HepG2 (cell line): ENCODE measurements at regions not wholly inside any gene's neighbourhood (a gene's known extent, or its start where the extent isn't known, plus 50 kb on each side); places are given as distances from the start of the nearest gene placed in this dataset.

ENCODE experiments used
- AKAP8 ChIP-seq: sonication (generic); formaldehyde crosslinking; IDR thresholded peaks from 2 replicates; pipeline ENCODE4 v1.5.1; 2020; ENCODE audit warnings: mild to moderate bottlenecking, missing genetic modification reagents
- ARNT2 ChIP-seq: sonication (generic); formaldehyde crosslinking; IDR thresholded peaks from 2 replicates; pipeline ENCODE4 v1.8.0; 2022; ENCODE audit warnings: mild to moderate bottlenecking, low read depth, missing genetic modification reagents, moderate library complexity
- BCL6 ChIP-seq: IDR thresholded peaks from 2 replicates; pipeline ENCODE4 v1.6.1; 2016; ENCODE audit warnings: missing genetic modification reagents, missing compliant biosample characterization
- CEBPB ChIP-seq: IDR thresholded peaks from 2 replicates; pipeline ENCODE4 v1.6.1; 2011; ENCODE audit warnings: low read depth, low read length, improper control_type of control experiment, borderline replicate concordance
- MAFF ChIP-seq: IDR thresholded peaks from 2 replicates; pipeline ENCODE4 v1.6.1; 2011; ENCODE audit warnings: low read depth, low read length, improper control_type of control experiment
- MBNL3 ChIP-seq: fragments of 250-450 bp; sonication (Bioruptor Pico); conservative IDR thresholded peaks from 2 replicates; pipeline ENCODE4 v1.8.0; 2022; ENCODE audit warnings: mild to moderate bottlenecking, inconsistent platforms
- MED8 ChIP-seq: sonication (generic); formaldehyde crosslinking; IDR thresholded peaks from 2 replicates; pipeline ENCODE4 v1.8.1; 2023; ENCODE audit warnings: mild to moderate bottlenecking, missing genetic modification reagents; ENCODE audit not compliant: insufficient replicate concordance
- ZNF329 ChIP-seq: sonication (generic); formaldehyde crosslinking; IDR thresholded peaks from 2 replicates; pipeline ENCODE4 v1.9.0; 2021; ENCODE audit warnings: low read depth, mild to moderate bottlenecking, missing genetic modification reagents
- ZNF33B ChIP-seq: sonication (generic); formaldehyde crosslinking; IDR thresholded peaks from 2 replicates; pipeline ENCODE4 v1.5.1; 2020; ENCODE audit warnings: mild to moderate bottlenecking, missing genetic modification reagents
- ZNF350 ChIP-seq: sonication (generic); formaldehyde crosslinking; IDR thresholded peaks from 2 replicates; pipeline ENCODE4 v1.4.0; 2020; ENCODE audit warnings: mild to moderate bottlenecking, low read depth, missing genetic modification reagents, borderline replicate concordance
- ZNF768 ChIP-seq: sonication (generic); formaldehyde crosslinking; IDR thresholded peaks from 2 replicates; pipeline ENCODE4 v1.4.0; 2020; ENCODE audit warnings: missing genetic modification reagents
- TF ChIP-seq, protein P1 (sequence below): sonication (generic); formaldehyde crosslinking; IDR thresholded peaks from 2 replicates; pipeline ENCODE4 v1.4.0; 2020; ENCODE audit warnings: low read depth, missing genetic modification reagents
- TF ChIP-seq, protein P2 (sequence below): sonication (generic); formaldehyde crosslinking; IDR thresholded peaks from 2 replicates; pipeline ENCODE4 v1.8.0; 2022; ENCODE audit warnings: missing genetic modification reagents, low read depth, mild to moderate bottlenecking, borderline replicate concordance
- TF ChIP-seq, protein P3 (sequence below): sonication (generic); IDR thresholded peaks from 2 replicates; pipeline ENCODE4 v1.6.1; 2016; ENCODE audit warnings: low read depth, borderline replicate concordance
- TF ChIP-seq, protein P4 (sequence below): sonication (generic); formaldehyde crosslinking; IDR thresholded peaks from 2 replicates; pipeline ENCODE4 v1.4.0; 2020; ENCODE audit warnings: mild to moderate bottlenecking, missing genetic modification reagents
- TF ChIP-seq, protein P5 (sequence below): sonication (generic); formaldehyde crosslinking; conservative IDR thresholded peaks from 2 replicates; pipeline ENCODE4 v1.8.1; 2023; ENCODE audit warnings: missing genetic modification reagents
- TF ChIP-seq, protein P6 (sequence below): sonication (generic); formaldehyde crosslinking; IDR thresholded peaks from 2 replicates; pipeline ENCODE4 v1.4.0; 2020; ENCODE audit warnings: missing genetic modification reagents, borderline replicate concordance
- TF ChIP-seq, protein P7 (sequence below): sonication (generic); formaldehyde crosslinking; IDR thresholded peaks from 2 replicates; pipeline ENCODE4 v1.5.0; 2020; ENCODE audit warnings: missing genetic modification reagents

DNA sequence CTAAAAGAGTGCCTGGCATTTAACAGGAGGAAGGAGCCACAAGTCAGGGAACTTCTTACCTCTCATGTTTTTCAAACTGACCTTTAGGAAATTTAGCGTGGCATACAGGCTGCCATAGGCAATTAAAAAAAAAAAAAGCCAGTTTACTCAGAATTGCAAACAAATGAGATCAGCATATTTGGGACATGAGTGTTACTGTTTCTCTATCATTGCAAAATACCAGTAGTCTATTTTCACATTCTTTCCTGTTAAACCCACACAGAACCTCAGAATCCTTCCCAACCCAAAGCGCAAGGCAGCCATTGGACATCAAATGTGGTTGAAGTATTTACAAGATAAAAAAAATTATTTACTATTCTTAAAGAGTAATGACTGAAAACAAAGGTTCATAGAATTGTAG is 366.4 kb upstream of the DYNLRB2 start (continued):
- TF ChIP-seq, protein P1, sequence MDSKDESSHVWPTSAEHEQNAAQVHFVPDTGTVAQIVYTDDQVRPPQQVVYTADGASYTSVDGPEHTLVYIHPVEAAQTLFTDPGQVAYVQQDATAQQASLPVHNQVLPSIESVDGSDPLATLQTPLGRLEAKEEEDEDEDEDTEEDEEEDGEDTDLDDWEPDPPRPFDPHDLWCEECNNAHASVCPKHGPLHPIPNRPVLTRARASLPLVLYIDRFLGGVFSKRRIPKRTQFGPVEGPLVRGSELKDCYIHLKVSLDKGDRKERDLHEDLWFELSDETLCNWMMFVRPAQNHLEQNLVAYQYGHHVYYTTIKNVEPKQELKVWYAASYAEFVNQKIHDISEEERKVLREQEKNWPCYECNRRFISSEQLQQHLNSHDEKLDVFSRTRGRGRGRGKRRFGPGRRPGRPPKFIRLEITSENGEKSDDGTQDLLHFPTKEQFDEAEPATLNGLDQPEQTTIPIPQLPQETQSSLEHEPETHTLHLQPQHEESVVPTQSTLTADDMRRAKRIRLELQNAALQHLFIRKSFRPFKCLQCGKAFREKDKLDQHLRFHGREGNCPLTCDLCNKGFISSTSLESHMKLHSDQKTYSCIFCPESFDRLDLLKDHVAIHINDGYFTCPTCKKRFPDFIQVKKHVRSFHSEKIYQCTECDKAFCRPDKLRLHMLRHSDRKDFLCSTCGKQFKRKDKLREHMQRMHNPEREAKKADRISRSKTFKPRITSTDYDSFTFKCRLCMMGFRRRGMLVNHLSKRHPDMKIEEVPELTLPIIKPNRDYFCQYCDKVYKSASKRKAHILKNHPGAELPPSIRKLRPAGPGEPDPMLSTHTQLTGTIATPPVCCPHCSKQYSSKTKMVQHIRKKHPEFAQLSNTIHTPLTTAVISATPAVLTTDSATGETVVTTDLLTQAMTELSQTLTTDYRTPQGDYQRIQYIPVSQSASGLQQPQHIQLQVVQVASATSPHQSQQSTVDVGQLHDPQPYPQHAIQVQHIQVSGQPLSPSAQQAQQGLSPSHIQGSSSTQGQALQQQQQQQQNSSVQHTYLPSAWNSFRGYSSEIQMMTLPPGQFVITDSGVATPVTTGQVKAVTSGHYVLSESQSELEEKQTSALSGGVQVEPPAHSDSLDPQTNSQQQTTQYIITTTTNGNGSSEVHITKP (CRISPR knock-in tag), result no peak
- TF ChIP-seq, protein P2, sequence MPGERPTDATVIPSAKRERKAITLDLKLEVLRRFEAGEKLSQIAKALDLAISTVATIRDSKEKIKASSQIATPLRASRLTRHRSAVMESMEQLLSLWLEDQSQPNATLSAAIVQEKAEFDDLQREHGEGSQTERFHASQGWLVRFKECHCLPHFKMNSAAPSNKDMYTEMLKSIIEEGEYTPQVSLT (CRISPR knock-in tag), result no peak
- TF ChIP-seq MED8 (CRISPR knock-in tag) (no peak), ZNF33B (CRISPR knock-in tag) (no peak), ARNT2 (CRISPR knock-in tag) (no peak), MBNL3 (no peak), MAFF (peak; percentile 69), BCL6 (CRISPR knock-in tag) (no peak), ZNF350 (CRISPR knock-in tag) (no peak), AKAP8 (CRISPR knock-in tag) (no peak), CEBPB (peak; percentile 50; the same call in 1 of the 2 replicates), ZNF768 (CRISPR knock-in tag) (no peak), ZNF329 (CRISPR knock-in tag) (no peak)
- TF ChIP-seq, protein P3, sequence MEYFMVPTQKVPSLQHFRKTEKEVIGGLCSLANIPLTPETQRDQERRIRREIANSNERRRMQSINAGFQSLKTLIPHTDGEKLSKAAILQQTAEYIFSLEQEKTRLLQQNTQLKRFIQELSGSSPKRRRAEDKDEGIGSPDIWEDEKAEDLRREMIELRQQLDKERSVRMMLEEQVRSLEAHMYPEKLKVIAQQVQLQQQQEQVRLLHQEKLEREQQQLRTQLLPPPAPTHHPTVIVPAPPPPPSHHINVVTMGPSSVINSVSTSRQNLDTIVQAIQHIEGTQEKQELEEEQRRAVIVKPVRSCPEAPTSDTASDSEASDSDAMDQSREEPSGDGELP, result no peak
- TF ChIP-seq, protein P4, sequence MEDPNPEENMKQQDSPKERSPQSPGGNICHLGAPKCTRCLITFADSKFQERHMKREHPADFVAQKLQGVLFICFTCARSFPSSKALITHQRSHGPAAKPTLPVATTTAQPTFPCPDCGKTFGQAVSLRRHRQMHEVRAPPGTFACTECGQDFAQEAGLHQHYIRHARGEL (CRISPR knock-in tag), result no peak
- TF ChIP-seq, protein P5, sequence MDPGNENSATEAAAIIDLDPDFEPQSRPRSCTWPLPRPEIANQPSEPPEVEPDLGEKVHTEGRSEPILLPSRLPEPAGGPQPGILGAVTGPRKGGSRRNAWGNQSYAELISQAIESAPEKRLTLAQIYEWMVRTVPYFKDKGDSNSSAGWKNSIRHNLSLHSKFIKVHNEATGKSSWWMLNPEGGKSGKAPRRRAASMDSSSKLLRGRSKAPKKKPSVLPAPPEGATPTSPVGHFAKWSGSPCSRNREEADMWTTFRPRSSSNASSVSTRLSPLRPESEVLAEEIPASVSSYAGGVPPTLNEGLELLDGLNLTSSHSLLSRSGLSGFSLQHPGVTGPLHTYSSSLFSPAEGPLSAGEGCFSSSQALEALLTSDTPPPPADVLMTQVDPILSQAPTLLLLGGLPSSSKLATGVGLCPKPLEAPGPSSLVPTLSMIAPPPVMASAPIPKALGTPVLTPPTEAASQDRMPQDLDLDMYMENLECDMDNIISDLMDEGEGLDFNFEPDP (CRISPR knock-in tag), result no peak
- TF ChIP-seq, protein P6, sequence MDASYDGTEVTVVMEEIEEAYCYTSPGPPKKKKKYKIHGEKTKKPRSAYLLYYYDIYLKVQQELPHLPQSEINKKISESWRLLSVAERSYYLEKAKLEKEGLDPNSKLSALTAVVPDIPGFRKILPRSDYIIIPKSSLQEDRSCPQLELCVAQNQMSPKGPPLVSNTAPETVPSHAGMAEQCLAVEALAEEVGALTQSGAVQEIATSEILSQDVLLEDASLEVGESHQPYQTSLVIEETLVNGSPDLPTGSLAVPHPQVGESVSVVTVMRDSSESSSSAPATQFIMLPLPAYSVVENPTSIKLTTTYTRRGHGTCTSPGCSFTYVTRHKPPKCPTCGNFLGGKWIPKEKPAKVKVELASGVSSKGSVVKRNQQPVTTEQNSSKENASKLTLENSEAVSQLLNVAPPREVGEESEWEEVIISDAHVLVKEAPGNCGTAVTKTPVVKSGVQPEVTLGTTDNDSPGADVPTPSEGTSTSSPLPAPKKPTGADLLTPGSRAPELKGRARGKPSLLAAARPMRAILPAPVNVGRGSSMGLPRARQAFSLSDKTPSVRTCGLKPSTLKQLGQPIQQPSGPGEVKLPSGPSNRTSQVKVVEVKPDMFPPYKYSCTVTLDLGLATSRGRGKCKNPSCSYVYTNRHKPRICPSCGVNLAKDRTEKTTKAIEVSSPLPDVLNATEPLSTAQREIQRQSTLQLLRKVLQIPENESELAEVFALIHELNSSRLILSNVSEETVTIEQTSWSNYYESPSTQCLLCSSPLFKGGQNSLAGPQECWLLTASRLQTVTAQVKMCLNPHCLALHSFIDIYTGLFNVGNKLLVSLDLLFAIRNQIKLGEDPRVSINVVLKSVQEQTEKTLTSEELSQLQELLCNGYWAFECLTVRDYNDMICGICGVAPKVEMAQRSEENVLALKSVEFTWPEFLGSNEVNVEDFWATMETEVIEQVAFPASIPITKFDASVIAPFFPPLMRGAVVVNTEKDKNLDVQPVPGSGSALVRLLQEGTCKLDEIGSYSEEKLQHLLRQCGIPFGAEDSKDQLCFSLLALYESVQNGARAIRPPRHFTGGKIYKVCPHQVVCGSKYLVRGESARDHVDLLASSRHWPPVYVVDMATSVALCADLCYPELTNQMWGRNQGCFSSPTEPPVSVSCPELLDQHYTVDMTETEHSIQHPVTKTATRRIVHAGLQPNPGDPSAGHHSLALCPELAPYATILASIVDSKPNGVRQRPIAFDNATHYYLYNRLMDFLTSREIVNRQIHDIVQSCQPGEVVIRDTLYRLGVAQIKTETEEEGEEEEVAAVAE (CRISPR knock-in tag), result no peak
- TF ChIP-seq, protein P7, sequence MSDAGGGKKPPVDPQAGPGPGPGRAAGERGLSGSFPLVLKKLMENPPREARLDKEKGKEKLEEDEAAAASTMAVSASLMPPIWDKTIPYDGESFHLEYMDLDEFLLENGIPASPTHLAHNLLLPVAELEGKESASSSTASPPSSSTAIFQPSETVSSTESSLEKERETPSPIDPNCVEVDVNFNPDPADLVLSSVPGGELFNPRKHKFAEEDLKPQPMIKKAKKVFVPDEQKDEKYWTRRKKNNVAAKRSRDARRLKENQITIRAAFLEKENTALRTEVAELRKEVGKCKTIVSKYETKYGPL (CRISPR knock-in tag), result no peak
